ENCODE measurements at regions not wholly inside any gene's neighbourhood (a gene's known extent, or its start where the extent isn't known, plus 50 kb on each side); places are given as distances from the start of the nearest gene placed in this dataset.
"Not testable (repeated sequence)": the region's sequence is repeated elsewhere in the genome, so short reads cannot be mapped to it uniquely, and the experiment has no call there.

DNA sequence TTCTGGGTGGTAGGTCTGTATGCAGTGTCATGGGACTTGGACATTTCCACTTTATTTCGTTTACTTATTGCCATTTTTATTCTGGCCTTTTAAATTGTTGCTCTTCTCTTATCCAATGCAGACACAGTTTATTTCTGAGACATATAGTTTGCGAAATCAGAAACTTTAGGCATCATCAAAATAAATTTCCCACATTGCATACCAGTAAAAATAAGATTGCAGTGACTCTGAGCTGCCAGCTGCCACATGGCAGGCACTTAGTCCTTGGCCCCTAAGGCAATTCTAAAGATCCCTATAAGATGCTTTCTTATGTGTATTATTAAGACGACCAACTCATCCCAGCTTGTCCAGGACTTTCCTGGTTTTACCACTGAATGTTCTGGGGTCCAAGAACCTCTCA lies 81.8 kb upstream of the ANKRD1 start:
- no peak overlapping the region for H3K4me3 ChIP-seq
- no peaks in the 10 kb centered on the region for H3K9me3 ChIP-seq
- H3K4me1 ChIP-seq: peaks cover 0 to 16% (median 0%) of the 10 kb centered on the region in 4 donors
- WGBS, 2 donors: 86 to 88% methylated on average over 3 of the region's 3 CpGs
- no peaks in the 10 kb centered on the region for H3K27me3 ChIP-seq
- no peak for TF ChIP-seq EP300 (IDR thresholded peaks at IDR 0.05)
- TF ChIP-seq, protein P1, sequence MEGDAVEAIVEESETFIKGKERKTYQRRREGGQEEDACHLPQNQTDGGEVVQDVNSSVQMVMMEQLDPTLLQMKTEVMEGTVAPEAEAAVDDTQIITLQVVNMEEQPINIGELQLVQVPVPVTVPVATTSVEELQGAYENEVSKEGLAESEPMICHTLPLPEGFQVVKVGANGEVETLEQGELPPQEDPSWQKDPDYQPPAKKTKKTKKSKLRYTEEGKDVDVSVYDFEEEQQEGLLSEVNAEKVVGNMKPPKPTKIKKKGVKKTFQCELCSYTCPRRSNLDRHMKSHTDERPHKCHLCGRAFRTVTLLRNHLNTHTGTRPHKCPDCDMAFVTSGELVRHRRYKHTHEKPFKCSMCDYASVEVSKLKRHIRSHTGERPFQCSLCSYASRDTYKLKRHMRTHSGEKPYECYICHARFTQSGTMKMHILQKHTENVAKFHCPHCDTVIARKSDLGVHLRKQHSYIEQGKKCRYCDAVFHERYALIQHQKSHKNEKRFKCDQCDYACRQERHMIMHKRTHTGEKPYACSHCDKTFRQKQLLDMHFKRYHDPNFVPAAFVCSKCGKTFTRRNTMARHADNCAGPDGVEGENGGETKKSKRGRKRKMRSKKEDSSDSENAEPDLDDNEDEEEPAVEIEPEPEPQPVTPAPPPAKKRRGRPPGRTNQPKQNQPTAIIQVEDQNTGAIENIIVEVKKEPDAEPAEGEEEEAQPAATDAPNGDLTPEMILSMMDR (IDR thresholded peaks at IDR 0.05): no peak
- TF ChIP-seq POLR2A (IDR thresholded peaks at IDR 0.05): no peak
- no peaks in the 10 kb centered on the region for H3K36me3 ChIP-seq
- DNase-seq (ENCODE audit: low spot score in 2 of 2): no peak
- no peak overlapping the region for H3K27ac ChIP-seq

DNA sequence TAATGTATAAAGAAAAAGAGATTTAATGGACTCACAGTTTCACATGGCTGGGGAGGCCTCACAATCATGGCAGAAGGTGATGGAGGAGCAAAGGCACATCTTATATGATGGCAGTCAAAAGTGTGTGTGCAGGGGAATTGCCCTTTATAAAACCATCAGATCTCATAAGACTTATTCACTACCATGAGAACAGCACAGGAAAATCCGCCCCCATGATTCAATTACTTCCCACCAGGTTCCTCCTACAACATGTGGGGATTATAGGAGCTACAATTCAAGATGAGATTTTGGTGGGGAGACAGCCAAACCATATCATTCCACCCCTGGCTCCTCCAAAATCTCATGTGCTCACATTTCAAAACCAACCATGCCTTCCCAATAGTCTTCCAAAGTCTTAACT lies 82.5 kb upstream of the ANKRD1 start:
- 93 to 94% methylated on average over 1 of the region's 1 CpG for WGBS, 2 donors
- H3K36me3 ChIP-seq; DNase-seq (ENCODE audit: low spot score in 2 of 2); H3K9me3 ChIP-seq; H3K27ac ChIP-seq; H3K4me3 ChIP-seq; H3K27me3 ChIP-seq: not testable (repeated sequence)
- peaks cover 0 to 16% (median 0%) of the 10 kb centered on the region in 4 donors for H3K4me1 ChIP-seq

DNA sequence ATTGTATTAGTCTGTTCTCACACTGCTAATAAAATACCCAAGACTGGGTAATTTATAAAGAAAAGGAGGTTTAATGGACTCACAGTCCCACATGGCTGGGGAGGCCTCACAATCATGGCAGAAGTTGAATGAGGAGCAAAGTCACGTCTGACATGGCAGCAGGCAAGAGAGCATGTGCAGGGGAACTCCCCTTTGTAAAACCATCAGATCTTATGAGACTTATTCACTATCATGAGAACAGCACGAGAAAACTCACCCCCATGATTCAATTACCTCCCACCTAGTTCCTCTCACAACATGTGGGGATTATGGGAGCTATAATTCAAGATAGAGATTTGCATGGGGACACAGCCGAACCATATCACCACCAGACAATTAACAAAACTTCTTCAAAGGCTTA lies 84.4 kb upstream of the ANKRD1 start:
- Histone ChIP-seq H3K27ac (peak overlapping the region in 1 of 4 donors; percentile 82), H3K4me1 (peaks cover 0 to 23% (median 0%) of the 10 kb centered on the region in 4 donors)
- WGBS, 2 donors: 69 to 91% methylated on average over 3 of the region's 3 CpGs
- H3K9me3 ChIP-seq; H3K4me3 ChIP-seq; H3K27me3 ChIP-seq; H3K36me3 ChIP-seq; DNase-seq (ENCODE audit: low spot score in 2 of 2): not testable (repeated sequence)

DNA sequence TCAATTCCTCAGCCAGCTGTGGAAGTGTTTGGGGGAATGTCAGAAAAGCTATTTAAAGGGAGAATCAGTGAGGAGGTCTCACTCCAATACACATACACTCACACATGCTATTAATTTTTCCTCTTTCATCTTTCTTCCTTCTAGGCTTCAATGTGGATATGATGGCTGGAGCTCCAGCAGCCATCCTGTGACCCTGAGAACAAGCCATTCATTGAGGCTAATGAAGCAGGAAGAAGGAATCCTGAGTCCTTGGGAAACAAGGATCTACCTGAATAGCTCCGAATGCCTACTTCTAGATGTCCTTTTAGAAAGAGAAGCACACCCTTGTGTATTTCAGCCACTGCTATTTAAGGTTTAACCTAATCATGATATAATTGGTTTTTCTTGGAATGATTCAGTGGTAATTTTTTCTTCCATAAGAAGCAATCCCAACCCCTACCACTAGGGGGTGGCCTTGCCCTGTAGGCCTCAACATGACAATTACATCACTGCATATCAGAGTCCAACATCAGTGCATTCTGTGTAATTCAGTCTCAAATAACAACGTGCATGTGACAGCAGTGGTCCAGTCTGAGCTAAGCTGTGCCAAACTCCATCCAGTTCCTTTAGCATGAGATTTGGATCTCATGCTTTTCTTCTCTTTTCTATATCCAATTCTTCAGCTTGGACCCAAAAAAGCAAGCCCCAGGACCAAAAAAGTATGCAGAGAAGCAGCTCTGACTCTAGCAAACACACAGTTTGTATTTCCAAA lies 85.3 kb upstream of the ANKRD1 start:
- H3K9me3 ChIP-seq: no peaks in the 10 kb centered on the region
- DNase-seq (ENCODE audit: low spot score in 2 of 2): peak; percentile 42 to 79

DNA sequence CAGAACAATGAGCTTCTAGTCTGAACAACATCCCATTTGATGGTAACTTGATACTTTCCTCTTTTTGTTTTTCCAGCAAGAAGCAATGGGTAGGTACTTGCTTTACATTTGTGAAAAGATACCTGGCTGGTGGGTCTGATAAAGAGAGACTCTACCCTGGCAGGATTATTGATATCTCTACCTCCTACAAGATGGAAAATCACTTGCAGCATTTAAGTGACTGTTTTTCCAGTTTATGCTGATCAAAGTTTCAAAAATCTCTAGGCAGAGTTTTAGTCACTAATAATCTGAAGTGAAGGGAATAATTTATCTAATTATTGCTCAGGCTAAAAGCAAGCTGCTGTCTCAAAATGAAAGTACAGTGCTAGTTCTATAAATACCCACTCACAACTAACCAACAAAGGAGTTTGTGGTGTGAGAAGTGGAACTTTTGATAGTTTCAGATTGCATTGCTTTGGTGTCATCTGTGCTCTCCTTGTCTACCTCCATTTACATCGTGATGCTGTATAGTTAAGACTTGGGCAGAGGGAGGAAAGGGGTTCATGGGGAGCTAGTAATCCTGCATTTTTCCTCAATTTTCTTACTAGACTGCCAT lies 86.0 kb upstream of the ANKRD1 start:
- no peak for TF ChIP-seq POLR2A (IDR thresholded peaks at IDR 0.05)
- no peak for TF ChIP-seq EP300 (IDR thresholded peaks at IDR 0.05)
- TF ChIP-seq, protein P1 (IDR thresholded peaks at IDR 0.05): no peak
- Histone ChIP-seq H3K4me1 (peaks cover 0 to 23% (median 0%) of the 10 kb centered on the region in 4 donors), H3K4me3 (no peak overlapping the region), H3K27ac (peak overlapping the region; percentile 44 to 82 (median 70)), H3K27me3 (no peaks in the 10 kb centered on the region), H3K36me3 (no peaks in the 10 kb centered on the region), H3K9me3 (no peaks in the 10 kb centered on the region)
- no peak for DNase-seq (ENCODE audit: low spot score in 2 of 2)
- 39 to 45% methylated on average over 1 of the region's 1 CpG for WGBS, 2 donors

More for the DNA sequence above, 85.3 kb upstream of the ANKRD1 start:
- peak overlapping the region; percentile 44 to 82 (median 70) for H3K27ac ChIP-seq
- H3K4me3 ChIP-seq: no peak overlapping the region
- WGBS, 2 donors: 17 to 21% methylated on average over 2 of the region's 2 CpGs
- H3K36me3 ChIP-seq: no peaks in the 10 kb centered on the region
- TF ChIP-seq EP300 (IDR thresholded peaks at IDR 0.05) (peak in 1 of 2 donors; percentile 83), POLR2A (IDR thresholded peaks at IDR 0.05) (peak in 1 of 2 donors; percentile 35)
- TF ChIP-seq, protein P1 (IDR thresholded peaks at IDR 0.05): peak; percentile 93 to 96 (median 94)
- no peaks in the 10 kb centered on the region for H3K27me3 ChIP-seq
- H3K4me1 ChIP-seq: peaks cover 0 to 23% (median 0%) of the 10 kb centered on the region in 4 donors

DNA sequence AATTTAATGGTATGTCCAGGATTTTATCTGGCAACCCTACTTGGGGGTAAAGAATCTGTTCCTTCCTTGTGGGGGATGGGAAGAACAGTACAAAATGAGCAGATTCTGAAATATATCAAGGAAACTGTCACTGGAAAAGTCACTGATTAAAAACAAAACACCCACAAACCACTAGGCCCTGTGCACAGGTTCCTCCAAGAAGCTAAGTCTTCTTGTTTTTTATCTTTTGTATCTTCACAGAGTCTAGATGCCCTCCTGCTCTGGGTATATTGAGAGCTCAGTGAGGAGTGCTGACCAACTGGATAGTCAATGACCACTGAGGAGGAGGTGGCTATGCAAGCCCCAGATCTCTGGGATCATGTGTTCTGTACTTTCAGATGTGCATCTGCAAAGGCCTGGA lies 86.8 kb upstream of the ANKRD1 start:
- DNase-seq (ENCODE audit: low spot score in 2 of 2): no peak
- Histone ChIP-seq H3K9me3 (no peaks in the 10 kb centered on the region), H3K27ac (peak overlapping the region in 2 of 4 donors; percentile 74 to 82)

More for the DNA sequence above, 86.8 kb upstream of the ANKRD1 start:
- Histone ChIP-seq H3K27me3 (no peaks in the 10 kb centered on the region), H3K4me1 (peaks cover 0 to 23% (median 0%) of the 10 kb centered on the region in 4 donors), H3K4me3 (no peak overlapping the region), H3K36me3 (no peaks in the 10 kb centered on the region)
- TF ChIP-seq POLR2A (IDR thresholded peaks at IDR 0.05) (no peak), EP300 (IDR thresholded peaks at IDR 0.05) (no peak)
- TF ChIP-seq, protein P1 (IDR thresholded peaks at IDR 0.05): no peak

Measured in tibial nerve (tissue), 4 donors.